HFF-Myc (cell line): ENCODE measurements at regions not wholly inside any gene's neighbourhood (a gene's known extent, or its start where the extent isn't known, plus 50 kb on each side); places are given as distances from the start of the nearest gene placed in this dataset.

Experiments used
- DNase-seq: peaks from one replicate; pipeline ENCODE4 v3.0.0-alpha.2; 2011; ENCODE audit warnings: low read depth; ENCODE audit errors: extremely low read depth
- H3K4me3 ChIP-seq: replicated peaks from 2 replicates; pipeline ENCODE4 v1.5.1; 2011; ENCODE audit warnings: low read depth, mild to moderate bottlenecking, control low read depth, low read length
- CTCF ChIP-seq: IDR thresholded peaks from 2 replicates; pipeline ENCODE4 v1.5.1; 2012; ENCODE audit warnings: mild to moderate bottlenecking, low read depth, low read length, control low read depth; ENCODE audit errors: missing control alignments

DNA sequence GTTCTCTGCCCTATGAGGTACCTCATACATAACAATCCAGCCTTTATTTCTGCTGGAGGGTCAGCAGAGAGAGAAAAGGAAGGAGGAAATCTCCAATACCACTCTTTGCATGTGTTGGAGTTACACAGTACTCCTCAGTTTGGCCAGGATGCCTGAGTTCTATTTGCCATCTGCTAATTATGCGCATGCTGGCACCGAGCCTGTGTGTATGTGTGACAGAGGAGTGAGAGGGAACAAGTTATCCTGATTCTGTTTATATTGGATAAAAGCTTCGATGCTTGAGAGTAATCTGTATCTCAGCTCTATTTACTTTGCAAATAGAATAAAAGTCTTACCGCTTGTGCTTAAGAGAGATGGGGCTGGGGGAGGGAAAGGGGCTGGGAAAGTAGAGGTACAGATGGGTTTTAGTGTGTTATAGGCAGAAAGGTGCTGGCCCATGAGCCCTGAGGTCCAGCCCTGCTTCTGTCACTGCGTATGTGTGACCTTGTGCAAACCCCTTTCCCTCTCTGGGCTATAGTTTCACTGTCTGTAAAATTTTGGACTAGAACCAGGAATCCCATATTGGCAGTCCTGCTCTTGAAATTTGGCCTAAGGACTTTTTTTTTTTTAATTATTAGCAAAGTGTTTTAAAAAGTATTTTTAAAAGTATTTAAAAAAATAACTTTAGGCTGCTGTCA lies 54.5 kb upstream of the PLXNA2 start:
- no peak overlapping the region for H3K4me3 ChIP-seq
- no peak for TF ChIP-seq CTCF
- DNase-seq, result no peak

DNA sequence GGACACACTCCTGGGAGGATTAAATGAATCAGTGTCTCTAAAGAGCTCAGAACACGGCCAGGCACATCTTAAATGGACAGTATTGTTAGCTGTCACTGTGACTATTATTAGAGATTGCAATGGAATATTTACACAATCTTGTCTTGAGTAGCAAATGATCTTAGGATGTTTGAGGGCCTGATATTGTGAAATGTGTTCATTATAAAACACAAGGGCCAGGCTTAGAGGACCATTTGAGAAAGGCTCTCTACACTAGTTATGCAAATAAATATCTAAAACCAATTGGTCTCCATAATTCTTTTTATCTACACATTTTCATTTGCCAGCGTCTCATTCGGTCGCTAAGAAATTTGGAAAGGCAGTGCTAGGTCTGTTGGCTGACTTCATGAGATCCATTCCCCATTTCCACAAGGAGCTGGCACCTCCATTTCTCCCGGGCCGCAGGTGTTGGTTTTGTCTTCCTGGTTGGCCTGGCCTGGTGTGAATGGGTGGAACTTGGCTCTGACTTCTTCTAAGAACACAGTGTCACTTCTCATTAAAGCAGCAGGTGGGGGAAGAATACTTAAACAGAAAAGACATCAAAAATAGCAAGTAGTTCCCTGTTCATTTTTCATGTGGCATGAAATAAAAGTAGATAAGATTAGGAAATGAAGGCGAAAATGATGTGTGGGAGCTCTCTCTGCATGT lies 56.0 kb upstream of the PLXNA2 start:
- DNase-seq, result no peak
- no peak overlapping the region for H3K4me3 ChIP-seq
- TF ChIP-seq CTCF, result no peak

GRCh38 chr1:208302699-208303238 lies 58.6 kb upstream of the PLXNA2 start:
- H3K4me3 ChIP-seq, result no peak overlapping the region
- no peak for DNase-seq
- no peak for TF ChIP-seq CTCF

DNA sequence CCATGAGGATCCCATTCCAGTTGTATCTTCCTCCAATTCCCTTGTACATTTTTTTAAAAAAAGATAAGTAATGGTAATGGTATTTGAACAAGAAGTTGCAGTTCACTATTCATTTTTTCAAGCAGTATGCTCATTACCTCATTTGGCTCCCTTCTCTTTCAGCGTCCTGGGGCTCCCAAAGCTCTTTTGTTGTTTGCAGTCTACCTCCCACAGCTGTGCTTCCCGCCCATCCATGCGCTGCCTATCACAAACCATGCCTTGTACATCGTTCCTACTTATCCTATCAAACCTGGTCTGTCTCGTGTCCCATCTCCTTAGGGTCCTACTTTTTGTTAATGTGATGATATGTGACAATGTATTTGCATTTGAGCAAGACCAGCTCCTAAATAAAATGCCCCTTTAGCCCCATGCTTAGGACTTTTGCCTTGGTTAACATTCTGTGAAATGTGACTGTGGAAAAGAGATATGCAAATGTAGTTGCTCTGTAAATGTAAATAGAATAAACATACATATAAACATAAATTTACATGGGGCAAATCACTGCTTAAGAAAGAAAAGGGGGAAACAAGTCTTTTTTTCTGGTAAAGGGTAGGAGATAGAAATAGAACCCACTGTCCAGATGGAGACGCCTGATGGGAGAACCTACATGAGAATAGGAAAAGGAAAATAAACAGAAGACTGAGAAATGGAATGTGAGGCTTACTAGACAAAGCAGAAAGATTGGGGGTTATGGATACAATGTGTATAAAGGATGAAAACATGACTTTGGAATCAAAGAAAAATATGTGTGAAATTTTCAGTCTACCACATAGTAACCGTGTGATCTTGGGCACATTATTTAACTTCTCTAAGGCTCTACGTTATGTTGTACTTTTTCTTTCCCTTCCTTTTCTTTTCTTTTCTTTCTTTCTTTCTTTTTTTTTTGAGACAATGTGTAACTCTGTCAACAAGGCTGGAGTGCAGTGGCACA lies 59.8 kb upstream of the PLXNA2 start:
- no peak for TF ChIP-seq CTCF
- no peak for DNase-seq

GRCh38 chr1:208308221-208308620 lies 64.0 kb upstream of the PLXNA2 start:
- no peak overlapping the region for H3K4me3 ChIP-seq
- TF ChIP-seq CTCF, result no peak
- no peak for DNase-seq

More for the DNA sequence above, 59.8 kb upstream of the PLXNA2 start:
- H3K4me3 ChIP-seq, result no peak overlapping the region

DNA sequence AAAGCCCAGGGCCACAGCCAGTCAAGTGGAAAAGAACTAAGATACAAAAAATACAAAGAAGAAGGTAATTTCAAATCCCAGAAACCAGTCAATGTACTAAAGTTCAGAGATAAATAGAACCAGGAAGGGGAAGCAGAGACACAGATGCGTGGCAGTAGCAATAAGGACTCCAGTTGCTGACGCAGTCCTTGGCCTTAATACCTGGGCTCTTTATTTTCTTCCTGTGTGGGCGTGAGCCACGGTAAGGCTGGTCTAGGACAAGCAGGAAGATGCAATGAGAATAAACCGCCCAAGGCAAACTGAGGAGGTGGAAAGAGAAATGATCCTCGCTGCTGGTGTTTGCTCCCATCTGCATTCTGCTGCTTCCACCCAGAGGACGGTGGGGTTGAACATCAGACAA lies 65.6 kb upstream of the PLXNA2 start:
- no peak for TF ChIP-seq CTCF
- no peak overlapping the region for H3K4me3 ChIP-seq
- DNase-seq, result no peak
